ENCODE measurements at regions not wholly inside any gene's neighbourhood (a gene's known extent, or its start where the extent isn't known, plus 50 kb on each side); places are given as distances from the start of the nearest gene placed in this dataset.

GRCh38 chr7:65233409-65234034, 140.1 kb upstream of the ZNF92 start:
- intact Hi-C loops (cut with DNase I), result no loop called here
- 23 to 25% methylated on average over 2 of the region's 2 CpGs for WGBS, 2 donors

DNA sequence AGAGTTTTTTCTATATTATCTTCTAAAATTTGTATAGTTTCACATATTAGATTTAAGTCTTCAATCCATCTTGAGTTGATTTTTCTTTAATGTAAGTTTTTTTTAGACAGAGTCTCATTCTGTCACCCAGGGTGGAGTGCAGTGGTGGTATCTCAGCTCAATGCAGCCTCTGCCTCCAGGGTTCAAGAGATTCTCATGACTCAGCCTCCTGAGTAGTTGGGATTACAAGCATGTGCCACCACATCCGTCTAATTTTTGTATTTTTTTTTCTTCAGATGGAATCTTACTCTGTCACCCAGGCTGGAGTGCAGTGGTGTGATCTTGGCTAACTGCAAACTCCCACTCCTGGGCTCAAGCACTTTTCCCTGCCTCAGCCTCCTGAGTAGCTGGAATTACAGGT, 143.4 kb upstream of the ZNF92 start:
- Histone ChIP-seq H3K4me1 (no peaks in the 10 kb centered on the region), H3K36me3 (replicated peaks in 1 of 2; ENCODE audit: insufficient read depth in 1 of 2, low read depth in 2 of 2) (no peaks in the 10 kb centered on the region), H3K9me3 (no peaks in the 10 kb centered on the region), H3K4me3 (no peak overlapping the region), H3K27ac (no peak overlapping the region), H3K27me3 (no peaks in the 10 kb centered on the region)
- no peak for DNase-seq
- intact Hi-C loops (cut with DNase I), result no loop called here
- ATAC-seq, result no peak
- TF ChIP-seq CTCF (IDR thresholded peaks at IDR 0.05) (no peak), POLR2A (IDR thresholded peaks at IDR 0.05) (no peak)
- 48 to 68% methylated on average over 1 of the region's 1 CpG for WGBS, 2 donors

More at GRCh38 chr7:65233409-65234034, 140.1 kb upstream of the ZNF92 start:
- DNase-seq (no peak), ATAC-seq (no peak)
- H3K27ac ChIP-seq, result no peak overlapping the region
- H3K4me3 ChIP-seq, result no peak overlapping the region
- H3K9me3 ChIP-seq, result no peaks in the 10 kb centered on the region
- no peak for TF ChIP-seq POLR2A (IDR thresholded peaks at IDR 0.05)
- no peak for TF ChIP-seq CTCF (IDR thresholded peaks at IDR 0.05)
- no peaks in the 10 kb centered on the region for H3K27me3 ChIP-seq
- H3K4me1 ChIP-seq, result no peaks in the 10 kb centered on the region
- no peaks in the 10 kb centered on the region for H3K36me3 ChIP-seq (replicated peaks in 1 of 2; ENCODE audit: insufficient read depth in 1 of 2, low read depth in 2 of 2)

DNA sequence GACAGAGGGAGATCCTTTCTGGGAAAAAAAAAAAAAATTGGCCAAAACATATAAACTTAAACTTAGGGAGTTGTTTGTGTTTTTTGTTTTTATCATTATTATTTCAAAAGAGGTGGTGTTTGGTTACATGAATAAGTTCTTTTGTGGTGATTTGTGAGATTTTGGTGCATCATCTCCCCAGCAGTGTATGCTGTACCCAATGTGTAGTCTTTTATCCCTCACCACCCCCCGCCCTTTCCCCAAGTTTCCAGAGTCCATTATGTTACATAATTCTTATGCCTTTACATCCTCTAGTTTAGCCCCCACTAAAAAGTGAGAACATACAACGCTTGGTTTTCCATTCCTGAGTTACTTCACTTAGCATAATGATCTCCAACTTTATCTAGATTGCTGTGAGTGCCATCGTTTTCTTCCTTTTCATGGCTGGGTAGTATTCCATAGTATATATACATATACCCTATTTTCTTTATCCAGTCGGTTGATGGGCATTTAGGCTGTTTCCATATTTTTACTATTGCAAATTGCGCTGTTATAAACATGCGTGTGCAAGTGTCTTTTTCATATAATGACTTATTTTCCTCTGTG, 148.1 kb upstream of the ZNF92 start:
- WGBS, 2 donors, result 83 to 88% methylated on average over 6 of the region's 6 CpGs
- intact Hi-C loops (cut with DNase I), result no loop called here
- Histone ChIP-seq H3K9me3 (no peaks in the 10 kb centered on the region), H3K27me3 (no peaks in the 10 kb centered on the region), H3K27ac (no peak overlapping the region), H3K36me3 (replicated peaks in 1 of 2; ENCODE audit: insufficient read depth in 1 of 2, low read depth in 2 of 2) (no peaks in the 10 kb centered on the region), H3K4me3 (no peak overlapping the region), H3K4me1 (no peaks in the 10 kb centered on the region)
- TF ChIP-seq CTCF (IDR thresholded peaks at IDR 0.05) (no peak), POLR2A (IDR thresholded peaks at IDR 0.05) (no peak)
- no peak for ATAC-seq
- no peak for DNase-seq

GRCh38 chr7:65222655-65223054, 151.0 kb upstream of the ZNF92 start:
- no peak for DNase-seq
- no peaks in the 10 kb centered on the region for H3K27me3 ChIP-seq
- H3K9me3 ChIP-seq, result no peaks in the 10 kb centered on the region
- no peak overlapping the region for H3K4me3 ChIP-seq
- intact Hi-C loops (cut with DNase I), result loop anchor here (5.0 kb wide), 1 partner anchor 265 kb away; no protein-coding TSS in a partner anchor
- no peak for ATAC-seq
- WGBS, 2 donors, result 83 to 88% methylated on average over 4 of the region's 4 CpGs
- no peak overlapping the region for H3K27ac ChIP-seq
- no peak for TF ChIP-seq POLR2A (IDR thresholded peaks at IDR 0.05)
- no peak for TF ChIP-seq CTCF (IDR thresholded peaks at IDR 0.05)
- no peaks in the 10 kb centered on the region for H3K4me1 ChIP-seq
- no peaks in the 10 kb centered on the region for H3K36me3 ChIP-seq (replicated peaks in 1 of 2; ENCODE audit: insufficient read depth in 1 of 2, low read depth in 2 of 2)

DNA sequence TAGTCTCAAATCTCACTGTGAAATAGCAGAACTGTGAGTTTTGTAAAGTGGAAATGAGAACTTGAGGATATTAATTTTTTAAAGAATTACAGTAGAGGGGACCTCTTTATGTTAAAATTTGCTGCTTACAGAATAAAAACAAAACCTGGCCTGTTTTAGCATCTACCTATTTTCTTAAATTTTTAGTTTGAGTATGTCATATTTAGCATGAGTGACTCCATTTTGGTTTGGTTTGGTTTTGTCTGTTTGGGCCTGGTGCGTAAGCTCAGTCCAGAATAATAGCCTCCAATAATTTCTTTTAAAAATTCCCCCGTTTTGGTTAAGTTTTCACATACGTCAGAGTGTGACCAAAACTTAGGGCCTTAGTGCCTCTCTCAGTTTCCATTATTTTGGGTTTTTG, 152.0 kb upstream of the ZNF92 start:
- intact Hi-C loops (cut with DNase I), result loop anchor here (5.0 kb wide), 1 partner anchor 264 kb away; no protein-coding TSS in a partner anchor
- Histone ChIP-seq H3K9me3 (no peaks in the 10 kb centered on the region), H3K27me3 (no peaks in the 10 kb centered on the region), H3K4me3 (no peak overlapping the region), H3K27ac (no peak overlapping the region), H3K36me3 (replicated peaks in 1 of 2; ENCODE audit: insufficient read depth in 1 of 2, low read depth in 2 of 2) (no peaks in the 10 kb centered on the region), H3K4me1 (no peaks in the 10 kb centered on the region)
- no peak for TF ChIP-seq POLR2A (IDR thresholded peaks at IDR 0.05)
- no peak for TF ChIP-seq CTCF (IDR thresholded peaks at IDR 0.05)
- 68 to 76% methylated on average over 3 of the region's 3 CpGs for WGBS, 2 donors
- ATAC-seq, result no peak
- DNase-seq, result no peak

Data from body of pancreas (tissue), 4 donors.